MM.1S (cell line): ENCODE measurements at regions not wholly inside any gene's neighbourhood (a gene's known extent, or its start where the extent isn't known, plus 50 kb on each side); places are given as distances from the start of the nearest gene placed in this dataset.
"Not testable (repeated sequence)": the region's sequence is repeated elsewhere in the genome, so short reads cannot be mapped to it uniquely, and the experiment has no call there.

Experiments used
- EZH2 ChIP-seq: fragments of 300-600 bp; sonication (generic); optimal IDR thresholded peaks from 2 replicates; pipeline ENCODE3; 2017; ENCODE audit warnings: low read depth, mild to moderate bottlenecking, antibody characterized with exemption, low read length, mixed read lengths
- TF ChIP-seq, protein P1 (sequence below): fragments of 300-600 bp; sonication (generic); IDR thresholded peaks from 2 replicates; pipeline ENCODE4 v1.5.1; 2016; ENCODE audit warnings: antibody characterized with exemption, low read length, mixed read lengths

GRCh38 chr6:79806661-79807060 lies 140.7 kb downstream of the ELOVL4 start:
- TF ChIP-seq, protein P1, sequence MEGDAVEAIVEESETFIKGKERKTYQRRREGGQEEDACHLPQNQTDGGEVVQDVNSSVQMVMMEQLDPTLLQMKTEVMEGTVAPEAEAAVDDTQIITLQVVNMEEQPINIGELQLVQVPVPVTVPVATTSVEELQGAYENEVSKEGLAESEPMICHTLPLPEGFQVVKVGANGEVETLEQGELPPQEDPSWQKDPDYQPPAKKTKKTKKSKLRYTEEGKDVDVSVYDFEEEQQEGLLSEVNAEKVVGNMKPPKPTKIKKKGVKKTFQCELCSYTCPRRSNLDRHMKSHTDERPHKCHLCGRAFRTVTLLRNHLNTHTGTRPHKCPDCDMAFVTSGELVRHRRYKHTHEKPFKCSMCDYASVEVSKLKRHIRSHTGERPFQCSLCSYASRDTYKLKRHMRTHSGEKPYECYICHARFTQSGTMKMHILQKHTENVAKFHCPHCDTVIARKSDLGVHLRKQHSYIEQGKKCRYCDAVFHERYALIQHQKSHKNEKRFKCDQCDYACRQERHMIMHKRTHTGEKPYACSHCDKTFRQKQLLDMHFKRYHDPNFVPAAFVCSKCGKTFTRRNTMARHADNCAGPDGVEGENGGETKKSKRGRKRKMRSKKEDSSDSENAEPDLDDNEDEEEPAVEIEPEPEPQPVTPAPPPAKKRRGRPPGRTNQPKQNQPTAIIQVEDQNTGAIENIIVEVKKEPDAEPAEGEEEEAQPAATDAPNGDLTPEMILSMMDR = not testable (repeated sequence)
- TF ChIP-seq EZH2 = not testable (repeated sequence)
